IMR-90 (cell line): ENCODE measurements at regions not wholly inside any gene's neighbourhood (a gene's known extent, or its start where the extent isn't known, plus 50 kb on each side); places are given as distances from the start of the nearest gene placed in this dataset.

Experiments used
- CTCF ChIP-seq: conservative IDR thresholded peaks from 2 replicates; pipeline ENCODE4 v1.5.1; 2012; ENCODE audit warnings: mild to moderate bottlenecking, low read depth, low read length, improper control_type of control experiment
- POLR2A ChIP-seq: IDR thresholded peaks from 2 replicates; pipeline ENCODE4 v1.6.1; 2012; ENCODE audit warnings: mild to moderate bottlenecking, low read depth, low read length
- RCOR1 ChIP-seq: IDR thresholded peaks from 2 replicates; pipeline ENCODE4 v1.6.1; 2012; ENCODE audit warnings: mild to moderate bottlenecking, low read length, improper control_type of control experiment; ENCODE audit not compliant: insufficient replicate concordance
- RFX5 ChIP-seq: IDR thresholded peaks from 2 replicates; pipeline ENCODE4 v1.8.0; 2012; ENCODE audit warnings: low read depth, mild to moderate bottlenecking, low read length, moderate library complexity

GRCh38 chr12:91918431-91918830 is 227.2 kb downstream of the BTG1 start:
- no peak for TF ChIP-seq CTCF
- no peak for TF ChIP-seq POLR2A
- TF ChIP-seq RFX5: no peak
- TF ChIP-seq RCOR1: no peak
